Esophagus muscularis mucosa (tissue), 3 donors: ENCODE measurements at regions not wholly inside any gene's neighbourhood (a gene's known extent, or its start where the extent isn't known, plus 50 kb on each side); places are given as distances from the start of the nearest gene placed in this dataset.

ENCODE experiments used
- CTCF ChIP-seq, 3 experiments: fragments of 200-600 bp in 2 of 3; fragments of 450-650 bp in 1 of 3; sonication (generic) in 2 of 3; IDR thresholded peaks; one replicate each; pipeline ENCODE4 v1.5.1; 2017 to 2019; ENCODE audit warnings: antibody characterized with exemption in 3 of 3, mild to moderate bottlenecking in 2 of 3, moderate library complexity in 1 of 3
- POLR2A ChIP-seq: fragments of 450-650 bp; IDR thresholded peaks from one replicate; pipeline ENCODE4 v1.6.1; 2017; ENCODE audit warnings: antibody characterized with exemption, moderate library complexity, mild to moderate bottlenecking, low read depth

- no peak for TF ChIP-seq CTCF (IDR thresholded peaks at IDR 0.05)
- no peak for TF ChIP-seq POLR2A
Measured at GRCh38 chr16:87252269-87252970, 64.8 kb downstream of the C16orf95 start.
